GM19452 (cell line): ENCODE measurements at regions not wholly inside any gene's neighbourhood (a gene's known extent, or its start where the extent isn't known, plus 50 kb on each side); places are given as distances from the start of the nearest gene placed in this dataset.

Experiments
- ATAC-seq: cut with Tn5 transposase; IDR thresholded peaks from one replicate; pipeline ENCODE4 v1.9.1; 2021; ENCODE audit not compliant: unreplicated experiment

GRCh38 chr2:56703001-56703400 lies 519.2 kb downstream of the CCDC85A start:
- ATAC-seq: no peak

GRCh38 chr2:56705713-56706112 lies 521.9 kb downstream of the CCDC85A start:
- no peak for ATAC-seq

GRCh38 chr2:56707218-56707617 lies 523.4 kb downstream of the CCDC85A start:
- ATAC-seq: no peak

- no peak for ATAC-seq
Observed at GRCh38 chr2:56707650-56708049, 523.9 kb downstream of the CCDC85A start.

- no peak for ATAC-seq
Observed at GRCh38 chr2:56709181-56709580, 525.4 kb downstream of the CCDC85A start.

- no peak for ATAC-seq
Observed at GRCh38 chr2:56713161-56713676, 529.4 kb downstream of the CCDC85A start.

- no peak for ATAC-seq
Observed at GRCh38 chr2:56713978-56714377, 530.2 kb downstream of the CCDC85A start.

GRCh38 chr2:56714400-56714799 lies 530.6 kb downstream of the CCDC85A start:
- ATAC-seq: no peak

- ATAC-seq: no peak
Observed at GRCh38 chr2:56715683-56716082, 531.9 kb downstream of the CCDC85A start.

- no peak for ATAC-seq
Observed at GRCh38 chr2:56718413-56718812, 534.6 kb downstream of the CCDC85A start.

GRCh38 chr2:56729212-56729611 lies 545.4 kb downstream of the CCDC85A start:
- no peak for ATAC-seq

- ATAC-seq: no peak
Observed at GRCh38 chr2:56732946-56733345, 549.2 kb downstream of the CCDC85A start.

GRCh38 chr2:56739413-56739812 lies 555.6 kb downstream of the CCDC85A start:
- ATAC-seq: no peak

- ATAC-seq: no peak
Observed at GRCh38 chr2:56741601-56742102, 557.9 kb downstream of the CCDC85A start.

- ATAC-seq: no peak
Observed at GRCh38 chr2:56743807-56744206, 560.0 kb downstream of the CCDC85A start.

- no peak for ATAC-seq
Observed at GRCh38 chr2:56749152-56749752, 565.5 kb downstream of the CCDC85A start.

- ATAC-seq: no peak
Observed at GRCh38 chr2:56753182-56753581, 569.4 kb downstream of the CCDC85A start.

GRCh38 chr2:56754066-56754615 lies 570.4 kb downstream of the CCDC85A start:
- no peak for ATAC-seq

- ATAC-seq: no peak
Observed at GRCh38 chr2:56754627-56755026, 570.8 kb downstream of the CCDC85A start.

GRCh38 chr2:56757884-56758545 lies 574.2 kb downstream of the CCDC85A start:
- no peak for ATAC-seq

- no peak for ATAC-seq
Observed at GRCh38 chr2:56763683-56764082, 579.9 kb downstream of the CCDC85A start.

GRCh38 chr2:56768973-56769372 lies 585.2 kb downstream of the CCDC85A start:
- no peak for ATAC-seq
